ENCODE measurements at regions not wholly inside any gene's neighbourhood (a gene's known extent, or its start where the extent isn't known, plus 50 kb on each side); places are given as distances from the start of the nearest gene placed in this dataset.

- no peak for TF ChIP-seq CTCF (IDR thresholded peaks at IDR 0.05)
- no peak for TF ChIP-seq EP300 (IDR thresholded peaks at IDR 0.05)
- no peak for TF ChIP-seq POLR2A (IDR thresholded peaks at IDR 0.05)
These were observed 212.7 kb downstream of the SOX3 start for GRCh38 chrX:140292188-140292587.

All from suprapubic skin (tissue), 3 donors.